Neuronal stem cell (in vitro differentiated cells): ENCODE measurements at regions not wholly inside any gene's neighbourhood (a gene's known extent, or its start where the extent isn't known, plus 50 kb on each side); places are given as distances from the start of the nearest gene placed in this dataset.

Experiments
- DNase-seq: peaks from one replicate; pipeline ENCODE4 v3.0.0-alpha.2; 2013; ENCODE audit warnings: low spot score
- H2AFZ ChIP-seq: one replicate; pipeline ENCODE4 v1.6.1; 2013; ENCODE audit warnings: mild to moderate bottlenecking, low read length, inconsistent platforms
- H2AK5ac ChIP-seq: 2 replicates; pipeline ENCODE4 v1.6.1; 2013; ENCODE audit warnings: low read depth, mild to moderate bottlenecking, inconsistent platforms, low read length, moderate library complexity, mixed read lengths
- H2BK120ac ChIP-seq: 2 replicates; pipeline ENCODE4 v1.6.1; 2013; ENCODE audit warnings: low read depth, mild to moderate bottlenecking, inconsistent platforms, low read length, moderate library complexity, mixed read lengths
- H2BK12ac ChIP-seq: one replicate; pipeline ENCODE4 v1.6.1; 2013; ENCODE audit warnings: low read length, inconsistent platforms
- H2BK15ac ChIP-seq: 2 replicates; pipeline ENCODE4 v1.6.1; 2013; ENCODE audit warnings: mild to moderate bottlenecking, low read length, inconsistent platforms, mixed read lengths
- H2BK5ac ChIP-seq: one replicate; pipeline ENCODE4 v1.6.1; 2013; ENCODE audit warnings: inconsistent platforms, mild to moderate bottlenecking, low read length, moderate library complexity
- H3K14ac ChIP-seq: one replicate; pipeline ENCODE4 v1.6.1; 2013; ENCODE audit warnings: low read length, inconsistent platforms
- H3K18ac ChIP-seq: 2 replicates; pipeline ENCODE4 v1.6.1; 2013; ENCODE audit warnings: low read length, inconsistent platforms
- H3K23ac ChIP-seq: 2 replicates; pipeline ENCODE4 v1.6.1; 2013; ENCODE audit warnings: low read depth, mild to moderate bottlenecking, mixed read lengths, low read length, inconsistent platforms; ENCODE audit not compliant: poor library complexity
- H3K27ac ChIP-seq: replicated peaks from 3 replicates; pipeline ENCODE4 v1.5.1; 2013; ENCODE audit warnings: low read length, inconsistent platforms
- H3K27me3 ChIP-seq, 3 experiments: 2 replicates each; pipeline ENCODE4 v1.6.1; 2013; ENCODE audit warnings: low read length in 3 of 3, mild to moderate bottlenecking in 2 of 3, inconsistent platforms in 1 of 3, low read depth in 1 of 3, mixed read lengths in 1 of 3, moderate library complexity in 1 of 3; ENCODE audit not compliant: control insufficient read depth in 3 of 3, insufficient read depth in 3 of 3
- H3K36me3 ChIP-seq, 2 donors: replicated peaks in 1 of 2; 2 replicates each; pipeline ENCODE4 v1.6.1; 2013; ENCODE audit warnings: low read length in 2 of 2; ENCODE audit not compliant: control insufficient read depth in 2 of 2, insufficient read depth in 2 of 2
- H3K4ac ChIP-seq: 2 replicates; pipeline ENCODE4 v1.6.1; 2013; ENCODE audit warnings: inconsistent platforms, mild to moderate bottlenecking, low read length, moderate library complexity
- H3K4me1 ChIP-seq, 2 donors: 1 replicate in 1 of 2; 2 replicates in 1 of 2; pipeline ENCODE4 v1.6.1; 2013; ENCODE audit warnings: low read length in 2 of 2, low read depth in 1 of 2; ENCODE audit not compliant: control insufficient read depth in 2 of 2, insufficient read depth in 1 of 2
- H3K4me2 ChIP-seq: one replicate; pipeline ENCODE4 v1.6.1; 2013; ENCODE audit warnings: mild to moderate bottlenecking, low read length, inconsistent platforms; ENCODE audit not compliant: insufficient read depth, poor library complexity, severe bottlenecking
- H3K4me3 ChIP-seq, 2 donors: 2 replicates each; pipeline ENCODE4 v1.5.1; 2013; ENCODE audit warnings: low read length in 2 of 2, mild to moderate bottlenecking in 2 of 2, inconsistent platforms in 1 of 2, moderate library complexity in 1 of 2
- H3K79me1 ChIP-seq: one replicate; pipeline ENCODE4 v1.6.1; 2013; ENCODE audit warnings: low read depth, mild to moderate bottlenecking, inconsistent platforms, low read length, moderate library complexity
- H3K9ac ChIP-seq: one replicate; pipeline ENCODE4 v1.6.1; 2013; ENCODE audit warnings: mild to moderate bottlenecking, low read depth, low read length, inconsistent platforms; ENCODE audit not compliant: poor library complexity
- H3K9me3 ChIP-seq, 2 donors: replicated peaks in 1 of 2; 2 replicates each; pipeline versions ENCODE3 to v1.6.1; 2013; ENCODE audit warnings: low read length in 2 of 2, mild to moderate bottlenecking in 2 of 2, inconsistent platforms in 1 of 2, low read depth in 1 of 2, mixed read lengths in 1 of 2, moderate library complexity in 1 of 2; ENCODE audit not compliant: control insufficient read depth in 2 of 2, insufficient read depth in 1 of 2
- H4K8ac ChIP-seq: one replicate; pipeline ENCODE4 v1.6.1; 2013; ENCODE audit warnings: low read depth, mild to moderate bottlenecking, inconsistent platforms, low read length, moderate library complexity
- H4K91ac ChIP-seq: one replicate; pipeline ENCODE4 v1.6.1; 2013; ENCODE audit warnings: low read length, low read depth, mild to moderate bottlenecking, inconsistent platforms; ENCODE audit not compliant: poor library complexity
- WGBS, 2 donors: extraction: QIAGEN DNeasy Blood & Tissue Kit; methylation state at CpG; one replicate each; pipeline ENCODE4 v1.1.7; 2013; ENCODE audit warnings: missing lambda C conversion rate in 2 of 2, mixed read lengths in 1 of 2; ENCODE audit not compliant: insufficient read length in 2 of 2, insufficient replicate concordance in 1 of 2; ENCODE audit errors: extremely low coverage in 2 of 2; 5-methylcytosine and 5-hydroxymethylcytosine counted together

GRCh38 chr1:37305108-37305507 is 169.3 kb upstream of the ZC3H12A start:
- H3K18ac ChIP-seq: no peak overlapping the region
- DNase-seq: no peak
- H2BK15ac ChIP-seq: no peak overlapping the region
- WGBS, 2 donors: no CpG with 5 or more reads among the region's 1 CpG
- no peak overlapping the region for H3K14ac ChIP-seq
- no peak overlapping the region for H3K4me3 ChIP-seq
- H3K23ac ChIP-seq: no peak overlapping the region
- H4K91ac ChIP-seq: no peak overlapping the region
- H3K79me1 ChIP-seq: no peaks in the 10 kb centered on the region
- H3K36me3 ChIP-seq: no peaks in the 10 kb centered on the region
- H2AK5ac ChIP-seq: no peak overlapping the region
- H3K9me3 ChIP-seq: no peaks in the 10 kb centered on the region
- peaks cover 0 to 18% of the 10 kb centered on the region in 2 donors for H3K4me1 ChIP-seq
- H3K4ac ChIP-seq: no peak overlapping the region
- H2BK120ac ChIP-seq: no peak overlapping the region
- H3K9ac ChIP-seq: no peak overlapping the region
- no peak overlapping the region for H2BK5ac ChIP-seq
- no peak overlapping the region for H3K4me2 ChIP-seq
- no peak overlapping the region for H3K27ac ChIP-seq
- no peak overlapping the region for H2BK12ac ChIP-seq
- no peak overlapping the region for H2AFZ ChIP-seq
- H4K8ac ChIP-seq: no peak overlapping the region
- H3K27me3 ChIP-seq: peaks cover 0 to 16% (median 0%) of the 10 kb centered on the region in 3 experiments

- H3K79me1 ChIP-seq: no peaks in the 10 kb centered on the region
- no peak overlapping the region for H2BK120ac ChIP-seq
- H3K36me3 ChIP-seq: no peaks in the 10 kb centered on the region
- no peak overlapping the region for H3K4me2 ChIP-seq
- peak overlapping the region; percentile 34 for H2AK5ac ChIP-seq
- H2BK15ac ChIP-seq: peak overlapping the region; percentile 39
- no peak for DNase-seq
- H2AFZ ChIP-seq: no peak overlapping the region
- no peak overlapping the region for H3K14ac ChIP-seq
- no peak overlapping the region for H3K4me3 ChIP-seq
- no peak overlapping the region for H4K8ac ChIP-seq
- peak overlapping the region; percentile 18 for H2BK12ac ChIP-seq
- peaks cover 0 to 18% of the 10 kb centered on the region in 2 donors for H3K4me1 ChIP-seq
- no peaks in the 10 kb centered on the region for H3K9me3 ChIP-seq
- no peak overlapping the region for H3K9ac ChIP-seq
- H3K4ac ChIP-seq: no peak overlapping the region
- no peak overlapping the region for H3K23ac ChIP-seq
- H3K18ac ChIP-seq: peak overlapping the region; percentile 45
- no peak overlapping the region for H4K91ac ChIP-seq
- no peak overlapping the region for H3K27ac ChIP-seq
- peaks cover 0 to 16% (median 0%) of the 10 kb centered on the region in 3 experiments for H3K27me3 ChIP-seq
- WGBS, 2 donors: no CpG with 5 or more reads among the region's 7 CpGs
- no peak overlapping the region for H2BK5ac ChIP-seq
Observed at GRCh38 chr1:37305841-37306240, 168.5 kb upstream of the ZC3H12A start.

GRCh38 chr1:37306461-37306860 is 167.9 kb upstream of the ZC3H12A start:
- peak overlapping the region; percentile 39 for H3K18ac ChIP-seq
- H3K27ac ChIP-seq: no peak overlapping the region
- H4K91ac ChIP-seq: no peak overlapping the region
- peak overlapping the region; percentile 64 for H2BK120ac ChIP-seq
- no peak overlapping the region for H2BK5ac ChIP-seq
- peak overlapping the region; percentile 82 for H2BK12ac ChIP-seq
- H3K9me3 ChIP-seq: no peaks in the 10 kb centered on the region
- peaks cover 0 to 18% (median 0%) of the 10 kb centered on the region in 3 experiments for H3K27me3 ChIP-seq
- H3K14ac ChIP-seq: peak overlapping the region; percentile 25
- no peak overlapping the region for H2BK15ac ChIP-seq
- H3K4me1 ChIP-seq: peaks cover 0 to 20% of the 10 kb centered on the region in 2 donors
- H3K36me3 ChIP-seq: no peaks in the 10 kb centered on the region
- no peak overlapping the region for H3K4ac ChIP-seq
- H3K9ac ChIP-seq: no peak overlapping the region
- no peaks in the 10 kb centered on the region for H3K79me1 ChIP-seq
- DNase-seq: no peak
- H3K23ac ChIP-seq: no peak overlapping the region
- H3K4me2 ChIP-seq: no peak overlapping the region
- WGBS, 2 donors: no CpG with 5 or more reads among the region's 4 CpGs
- no peak overlapping the region for H3K4me3 ChIP-seq
- H4K8ac ChIP-seq: no peak overlapping the region
- H2AFZ ChIP-seq: no peak overlapping the region
- peak overlapping the region; percentile 51 for H2AK5ac ChIP-seq

- DNase-seq: no peak
- WGBS, 2 donors: no CpG with 5 or more reads among the region's 11 CpGs
- peak overlapping the region; percentile 39 for H3K18ac ChIP-seq
- H3K4me2 ChIP-seq: no peak overlapping the region
- H2BK15ac ChIP-seq: no peak overlapping the region
- no peak overlapping the region for H3K23ac ChIP-seq
- H2BK120ac ChIP-seq: peak overlapping the region; percentile 64
- no peak overlapping the region for H2AFZ ChIP-seq
- peak overlapping the region; percentile 51 for H2AK5ac ChIP-seq
- no peaks in the 10 kb centered on the region for H3K36me3 ChIP-seq
- H2BK5ac ChIP-seq: no peak overlapping the region
- peaks cover 0 to 18% (median 0%) of the 10 kb centered on the region in 3 experiments for H3K27me3 ChIP-seq
- H3K4ac ChIP-seq: no peak overlapping the region
- no peak overlapping the region for H4K91ac ChIP-seq
- H2BK12ac ChIP-seq: peak overlapping the region; percentile 82
- peaks cover 0 to 20% of the 10 kb centered on the region in 2 donors for H3K4me1 ChIP-seq
- H3K79me1 ChIP-seq: no peaks in the 10 kb centered on the region
- peak overlapping the region; percentile 25 for H3K14ac ChIP-seq
- no peak overlapping the region for H3K27ac ChIP-seq
- H4K8ac ChIP-seq: no peak overlapping the region
- H3K9ac ChIP-seq: no peak overlapping the region
- H3K4me3 ChIP-seq: no peak overlapping the region
- H3K9me3 ChIP-seq: no peaks in the 10 kb centered on the region
Observed at GRCh38 chr1:37306871-37307270, 167.5 kb upstream of the ZC3H12A start.
